Stimulated activated CD4-positive, alpha-beta T cell treated with anti-CD3 and anti-CD28 coated beads, Interleukin-1b, Interleukin-23, amount 100 ng/mL, for 1 hour (primary cell): ENCODE measurements at regions not wholly inside any gene's neighbourhood (a gene's known extent, or its start where the extent isn't known, plus 50 kb on each side); places are given as distances from the start of the nearest gene placed in this dataset.

Experiments
- DNase-seq, 2 donors: peaks; one replicate each; pipeline ENCODE4 v3.0.0-alpha.2; 2020; ENCODE audit warnings: low read depth in 2 of 2

- DNase-seq: no peak
These were observed 242.9 kb downstream of the NSG2 start for GRCh38 chr5:174288439-174288838.

- DNase-seq: no peak
These were observed 245.7 kb downstream of the NSG2 start for GRCh38 chr5:174291162-174291561.

- DNase-seq: no peak
These were observed 246.8 kb downstream of the NSG2 start for GRCh38 chr5:174292348-174292747.

- no peak for DNase-seq
These were observed 247.5 kb downstream of the NSG2 start for GRCh38 chr5:174293006-174293405.

GRCh38 chr5:174293481-174293880 is 248.0 kb downstream of the NSG2 start:
- no peak for DNase-seq

GRCh38 chr5:174294891-174295620 is 249.6 kb downstream of the NSG2 start:
- DNase-seq: no peak

GRCh38 chr5:174295702-174296436 is 250.4 kb downstream of the NSG2 start:
- no peak for DNase-seq

GRCh38 chr5:174300118-174300940 is 254.8 kb downstream of the NSG2 start:
- DNase-seq: no peak

- DNase-seq: no peak
These were observed 255.6 kb downstream of the NSG2 start for GRCh38 chr5:174300941-174301761.

GRCh38 chr5:174301848-174302625 is 256.5 kb downstream of the NSG2 start:
- DNase-seq: no peak

- DNase-seq: no peak
These were observed 257.5 kb downstream of the NSG2 start for GRCh38 chr5:174303035-174303434.

- DNase-seq: no peak
These were observed 258.0 kb downstream of the NSG2 start for GRCh38 chr5:174303437-174304045.

GRCh38 chr5:174305241-174305681 is 259.8 kb downstream of the NSG2 start:
- no peak for DNase-seq

GRCh38 chr5:174306345-174307030 is 261.0 kb downstream of the NSG2 start:
- no peak for DNase-seq

- DNase-seq: no peak
These were observed 261.5 kb downstream of the NSG2 start for GRCh38 chr5:174307031-174307408.

- no peak for DNase-seq
These were observed 262.3 kb downstream of the NSG2 start for GRCh38 chr5:174307656-174308271.

GRCh38 chr5:174309131-174309795 is 263.8 kb downstream of the NSG2 start:
- DNase-seq: no peak

- no peak for DNase-seq
These were observed 264.7 kb downstream of the NSG2 start for GRCh38 chr5:174310243-174310642.

- DNase-seq: no peak
These were observed 265.2 kb downstream of the NSG2 start for GRCh38 chr5:174310706-174311105.
